NB4 (cell line): ENCODE measurements at regions not wholly inside any gene's neighbourhood (a gene's known extent, or its start where the extent isn't known, plus 50 kb on each side); places are given as distances from the start of the nearest gene placed in this dataset.
"Not testable (repeated sequence)": the region's sequence is repeated elsewhere in the genome, so short reads cannot be mapped to it uniquely, and the experiment has no call there.

Experiments
- DNase-seq: peaks from one replicate; pipeline ENCODE4 v3.0.0; 2010; ENCODE audit warnings: low read depth
- H3K4me3 ChIP-seq: one replicate; pipeline ENCODE4 v1.5.1; 2011; ENCODE audit warnings: mild to moderate bottlenecking, low read depth, low read length, moderate library complexity
- MYC ChIP-seq: IDR thresholded peaks from 2 replicates; pipeline ENCODE4 v1.6.1; 2011; ENCODE audit warnings: low read depth, low read length
- POLR2A ChIP-seq: IDR thresholded peaks from 2 replicates; pipeline ENCODE4 v1.6.1; 2011; ENCODE audit warnings: mild to moderate bottlenecking; ENCODE audit not compliant: insufficient read length; ENCODE audit errors: extremely low read depth
- TF ChIP-seq, protein P1 (sequence below): IDR thresholded peaks from 2 replicates; pipeline ENCODE4 v1.6.1; 2011; ENCODE audit warnings: low read depth, low read length
- TF ChIP-seq, protein P2 (sequence below): IDR thresholded peaks from one replicate; pipeline ENCODE4 v1.5.1; 2012; ENCODE audit warnings: low read depth, low read length

DNA sequence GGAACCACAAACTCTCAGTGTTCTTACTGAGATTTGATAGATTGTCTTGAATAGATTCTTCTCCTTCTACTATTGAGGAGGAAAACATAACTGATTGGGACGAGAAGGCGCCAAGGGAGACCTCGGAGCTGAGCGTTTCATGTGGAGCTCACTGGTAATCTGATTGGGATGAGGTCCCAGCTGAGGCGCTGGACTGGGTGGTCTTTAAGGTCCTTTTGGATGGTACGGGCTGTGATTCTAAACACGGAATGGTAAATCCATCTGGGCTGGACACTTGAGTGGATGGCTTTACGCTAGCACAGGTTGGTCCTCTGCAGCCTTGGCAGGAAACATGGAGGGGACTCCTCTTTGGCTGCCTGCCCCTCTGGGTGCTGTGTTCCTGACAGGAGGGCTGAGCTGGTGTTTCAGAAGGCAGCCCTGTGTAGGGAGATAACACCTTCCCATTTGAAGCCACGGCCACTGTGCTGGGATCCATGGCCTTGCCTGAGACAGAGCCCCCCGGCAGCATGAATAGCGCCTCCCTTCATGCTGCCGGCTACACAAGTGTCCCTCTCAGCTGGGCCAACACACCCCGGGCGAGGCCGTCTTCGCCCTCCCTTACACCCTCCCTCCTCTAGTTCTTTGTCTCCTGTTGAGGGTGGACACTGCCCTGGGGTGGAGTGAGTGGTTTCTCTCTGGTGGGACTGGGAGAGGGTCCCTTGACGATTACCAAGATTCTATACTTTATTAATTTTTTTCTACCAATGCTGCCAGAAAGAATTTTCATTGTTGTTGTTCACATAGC lies 203.2 kb upstream of the SHH start:
- no peak overlapping the region for H3K4me3 ChIP-seq
- TF ChIP-seq MYC (no peak), POLR2A (no peak)
- TF ChIP-seq, protein P1, sequence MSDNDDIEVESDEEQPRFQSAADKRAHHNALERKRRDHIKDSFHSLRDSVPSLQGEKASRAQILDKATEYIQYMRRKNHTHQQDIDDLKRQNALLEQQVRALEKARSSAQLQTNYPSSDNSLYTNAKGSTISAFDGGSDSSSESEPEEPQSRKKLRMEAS = no peak
- TF ChIP-seq, protein P2, sequence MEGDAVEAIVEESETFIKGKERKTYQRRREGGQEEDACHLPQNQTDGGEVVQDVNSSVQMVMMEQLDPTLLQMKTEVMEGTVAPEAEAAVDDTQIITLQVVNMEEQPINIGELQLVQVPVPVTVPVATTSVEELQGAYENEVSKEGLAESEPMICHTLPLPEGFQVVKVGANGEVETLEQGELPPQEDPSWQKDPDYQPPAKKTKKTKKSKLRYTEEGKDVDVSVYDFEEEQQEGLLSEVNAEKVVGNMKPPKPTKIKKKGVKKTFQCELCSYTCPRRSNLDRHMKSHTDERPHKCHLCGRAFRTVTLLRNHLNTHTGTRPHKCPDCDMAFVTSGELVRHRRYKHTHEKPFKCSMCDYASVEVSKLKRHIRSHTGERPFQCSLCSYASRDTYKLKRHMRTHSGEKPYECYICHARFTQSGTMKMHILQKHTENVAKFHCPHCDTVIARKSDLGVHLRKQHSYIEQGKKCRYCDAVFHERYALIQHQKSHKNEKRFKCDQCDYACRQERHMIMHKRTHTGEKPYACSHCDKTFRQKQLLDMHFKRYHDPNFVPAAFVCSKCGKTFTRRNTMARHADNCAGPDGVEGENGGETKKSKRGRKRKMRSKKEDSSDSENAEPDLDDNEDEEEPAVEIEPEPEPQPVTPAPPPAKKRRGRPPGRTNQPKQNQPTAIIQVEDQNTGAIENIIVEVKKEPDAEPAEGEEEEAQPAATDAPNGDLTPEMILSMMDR = no peak
- no peak for DNase-seq

GRCh38 chr7:156014808-156015207 lies 202.5 kb upstream of the SHH start:
- no peak overlapping the region for H3K4me3 ChIP-seq
- DNase-seq = no peak
- TF ChIP-seq, protein P1 = no peak
- TF ChIP-seq, protein P2 = no peak

GRCh38 chr7:156014201-156014600 lies 201.9 kb upstream of the SHH start:
- TF ChIP-seq, protein P1 = no peak
- TF ChIP-seq, protein P2 = no peak
- TF ChIP-seq POLR2A (no peak), MYC (no peak)
- no peak for DNase-seq
- no peak overlapping the region for H3K4me3 ChIP-seq

GRCh38 chr7:156012412-156012811 lies 200.1 kb upstream of the SHH start:
- TF ChIP-seq, protein P1 = no peak
- TF ChIP-seq MYC = no peak
- no peak overlapping the region for H3K4me3 ChIP-seq
- no peak for DNase-seq

- TF ChIP-seq MYC (no peak), POLR2A (no peak)
- TF ChIP-seq, protein P2 = no peak
- TF ChIP-seq, protein P1 = no peak
- DNase-seq = no peak
Observed at GRCh38 chr7:156009569-156009968, 197.3 kb upstream of the SHH start.

DNA sequence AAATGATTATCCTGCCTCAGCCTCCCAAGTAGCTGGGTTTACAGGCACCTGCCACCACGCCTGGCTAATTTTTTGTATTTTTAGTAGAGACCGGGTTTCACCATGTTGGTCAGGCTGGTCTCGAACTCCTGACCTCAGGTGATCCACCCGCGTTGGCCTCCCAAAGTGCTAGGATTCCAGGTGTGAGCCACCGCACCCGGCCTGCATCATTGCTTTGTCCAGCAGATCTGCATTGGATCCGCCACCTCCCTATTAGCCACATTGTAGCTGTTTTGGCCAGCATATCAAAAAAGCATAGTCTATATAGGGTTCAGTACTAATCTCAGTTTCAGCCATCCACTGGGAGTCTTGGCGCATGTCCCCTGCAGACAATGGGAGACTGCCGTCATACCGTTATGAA lies 194.6 kb upstream of the SHH start:
- H3K4me3 ChIP-seq = not testable (repeated sequence)

More at GRCh38 chr7:156009569-156009968, 197.3 kb upstream of the SHH start:
- no peak overlapping the region for H3K4me3 ChIP-seq

DNA sequence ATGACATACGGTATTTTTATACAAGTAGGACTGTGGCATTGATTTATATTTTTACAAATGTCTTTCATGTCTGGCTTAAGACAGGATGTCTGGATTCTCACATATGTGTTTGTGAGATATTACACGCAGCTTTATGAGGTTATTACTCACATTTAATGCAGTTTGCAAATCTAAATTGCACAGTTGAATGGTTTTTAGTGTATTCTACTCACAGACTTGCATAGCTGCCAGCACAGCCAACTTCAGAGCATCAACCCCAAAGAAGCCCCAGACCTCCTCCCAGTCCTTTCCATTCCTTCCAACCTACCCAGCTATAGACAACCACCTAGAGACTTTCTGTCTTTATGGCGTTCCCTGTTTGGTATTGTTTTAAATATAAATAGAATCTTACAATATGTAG lies 193.8 kb upstream of the SHH start:
- H3K4me3 ChIP-seq = no peak overlapping the region
- no peak for DNase-seq
- TF ChIP-seq, protein P1 = no peak
- TF ChIP-seq, protein P2 = no peak
- no peak for TF ChIP-seq POLR2A
- no peak for TF ChIP-seq MYC

More for the DNA sequence above, 194.6 kb upstream of the SHH start:
- DNase-seq = not testable (repeated sequence)
